ENCODE measurements at regions not wholly inside any gene's neighbourhood (a gene's known extent, or its start where the extent isn't known, plus 50 kb on each side); places are given as distances from the start of the nearest gene placed in this dataset.
"Not testable (repeated sequence)": the region's sequence is repeated elsewhere in the genome, so short reads cannot be mapped to it uniquely, and the experiment has no call there.

- no peak for DNase-seq
Measured at GRCh38 chr11:24413391-24413790, 83.5 kb upstream of the LUZP2 start.

GRCh38 chr11:24415955-24416636 is 80.8 kb upstream of the LUZP2 start:
- not testable (repeated sequence) for DNase-seq

- DNase-seq = no peak
Measured at GRCh38 chr11:24421766-24422165, 75.1 kb upstream of the LUZP2 start.

GRCh38 chr11:24422376-24422775 is 74.5 kb upstream of the LUZP2 start:
- DNase-seq = no peak

GRCh38 chr11:24437123-24437522 is 59.7 kb upstream of the LUZP2 start:
- DNase-seq = no peak

Data from hippocampal formation (tissue), 2 donors.